Hepatocyte (in vitro differentiated cells): ENCODE measurements at regions not wholly inside any gene's neighbourhood (a gene's known extent, or its start where the extent isn't known, plus 50 kb on each side); places are given as distances from the start of the nearest gene placed in this dataset.

Source experiments
- DNase-seq: peaks from one replicate; pipeline ENCODE4 v3.0.0-alpha.2; 2016; ENCODE audit warnings: low spot score
- H2AFZ ChIP-seq: fragments of 200-600 bp; sonication (generic); 2 replicates; pipeline ENCODE4 v1.6.0; 2016; ENCODE audit warnings: antibody characterized with exemption, mild to moderate bottlenecking
- H3K27ac ChIP-seq: fragments of 200-600 bp; sonication (generic); 2 replicates; pipeline ENCODE4 v1.5.1; 2016; ENCODE audit warnings: mild to moderate bottlenecking
- H3K27me3 ChIP-seq: fragments of 200-600 bp; sonication (generic); 2 replicates; pipeline ENCODE4 v1.6.1; 2016
- H3K36me3 ChIP-seq: fragments of 200-600 bp; sonication (generic); replicated peaks from 2 replicates; pipeline ENCODE4 v1.5.1; 2016; ENCODE audit warnings: low read depth; ENCODE audit not compliant: insufficient read depth
- H3K4me1 ChIP-seq: fragments of 200-600 bp; sonication (generic); 2 replicates; pipeline ENCODE4 v1.5.1; 2016; ENCODE audit warnings: mild to moderate bottlenecking, moderate library complexity; ENCODE audit not compliant: insufficient read depth
- H3K4me2 ChIP-seq: fragments of 200-600 bp; sonication (generic); 2 replicates; pipeline ENCODE4 v1.6.0; 2016
- H3K4me3 ChIP-seq: fragments of 200-600 bp; sonication (generic); 2 replicates; pipeline ENCODE4 v1.5.1; 2016; ENCODE audit warnings: mild to moderate bottlenecking
- H3K79me2 ChIP-seq: fragments of 200-600 bp; sonication (generic); 2 replicates; pipeline ENCODE4 v1.6.0; 2017; ENCODE audit warnings: mild to moderate bottlenecking
- H3K9me2 ChIP-seq: fragments of 200-600 bp; sonication (generic); replicated peaks from 2 replicates; pipeline ENCODE4 v1.6.0; 2017; ENCODE audit warnings: mild to moderate bottlenecking; ENCODE audit not compliant: insufficient read depth
- H3K9me3 ChIP-seq: fragments of 200-600 bp; sonication (generic); 2 replicates; pipeline ENCODE4 v1.5.1; 2016; ENCODE audit warnings: low read depth, mild to moderate bottlenecking
- H4K20me1 ChIP-seq: fragments of 200-600 bp; sonication (generic); 2 replicates; pipeline ENCODE4 v1.6.0; 2016; ENCODE audit warnings: mild to moderate bottlenecking; ENCODE audit not compliant: insufficient read depth, poor library complexity, severe bottlenecking
- CTCF ChIP-seq: fragments of 200-600 bp; sonication (generic); IDR thresholded peaks from 2 replicates; pipeline ENCODE4 v1.5.1; 2016; ENCODE audit warnings: antibody characterized with exemption, mild to moderate bottlenecking; ENCODE audit not compliant: poor library complexity
- EZH2 ChIP-seq: fragments of 200-600 bp; sonication (generic); IDR thresholded peaks from 2 replicates; pipeline ENCODE4 v1.6.1; 2016; ENCODE audit warnings: antibody characterized with exemption, mild to moderate bottlenecking, borderline replicate concordance
- EZH2phosphoT487 ChIP-seq: fragments of 200-600 bp; sonication (generic); IDR thresholded peaks from one replicate; pipeline ENCODE4 v1.6.1; 2018; ENCODE audit warnings: antibody characterized with exemption, mild to moderate bottlenecking, low read depth, moderate library complexity; ENCODE audit not compliant: unreplicated experiment, severe bottlenecking
- WGBS: methylation state at CpG from one replicate; pipeline ENCODE4 v1.1.6; 2016; ENCODE audit warnings: low lambda C conversion rate; ENCODE audit errors: missing lambda C conversion rate; 5-methylcytosine and 5-hydroxymethylcytosine counted together

GRCh38 chr10:14403881-14404623 is 73.3 kb upstream of the FRMD4A start:
- H4K20me1 ChIP-seq: no peaks in the 10 kb centered on the region
- DNase-seq: no peak
- no peak overlapping the region for H3K4me2 ChIP-seq
- no peak overlapping the region for H2AFZ ChIP-seq
- H3K9me2 ChIP-seq: no peaks in the 10 kb centered on the region
- H3K4me3 ChIP-seq: no peak overlapping the region
- 75% methylated on average over 8 of the region's 8 CpGs for WGBS
- peaks cover 3% of the 10 kb centered on the region for H3K4me1 ChIP-seq
- no peaks in the 10 kb centered on the region for H3K9me3 ChIP-seq
- no peaks in the 10 kb centered on the region for H3K27me3 ChIP-seq
- H3K79me2 ChIP-seq: no peaks in the 10 kb centered on the region
- no peak overlapping the region for H3K27ac ChIP-seq
- no peaks in the 10 kb centered on the region for H3K36me3 ChIP-seq
- TF ChIP-seq EZH2phosphoT487 (no peak), EZH2 (no peak), CTCF (no peak)

GRCh38 chr10:14403359-14403758 is 72.6 kb upstream of the FRMD4A start:
- H3K36me3 ChIP-seq: no peaks in the 10 kb centered on the region
- no peak overlapping the region for H3K4me3 ChIP-seq
- H2AFZ ChIP-seq: no peak overlapping the region
- no peaks in the 10 kb centered on the region for H3K9me3 ChIP-seq
- DNase-seq: no peak
- H4K20me1 ChIP-seq: no peaks in the 10 kb centered on the region
- H3K4me1 ChIP-seq: peaks cover 3% of the 10 kb centered on the region
- H3K4me2 ChIP-seq: no peak overlapping the region
- no peaks in the 10 kb centered on the region for H3K27me3 ChIP-seq
- TF ChIP-seq EZH2: no peak
- H3K79me2 ChIP-seq: no peaks in the 10 kb centered on the region
- 56% methylated on average over 6 of the region's 6 CpGs for WGBS
- no peaks in the 10 kb centered on the region for H3K9me2 ChIP-seq
- H3K27ac ChIP-seq: no peak overlapping the region

GRCh38 chr10:14399641-14400040 is 68.9 kb upstream of the FRMD4A start:
- Histone ChIP-seq H3K4me2 (no peak overlapping the region), H2AFZ (no peak overlapping the region), H3K27me3 (no peaks in the 10 kb centered on the region), H3K79me2 (no peaks in the 10 kb centered on the region), H3K27ac (no peak overlapping the region), H3K9me3 (no peaks in the 10 kb centered on the region), H3K4me3 (no peak overlapping the region), H3K36me3 (no peaks in the 10 kb centered on the region), H4K20me1 (no peaks in the 10 kb centered on the region), H3K9me2 (no peaks in the 10 kb centered on the region), H3K4me1 (no peaks in the 10 kb centered on the region)
- no peak for DNase-seq
- WGBS: 88% methylated on average over 3 of the region's 3 CpGs
- TF ChIP-seq CTCF: no peak
- TF ChIP-seq EZH2: no peak
- no peak for TF ChIP-seq EZH2phosphoT487

GRCh38 chr10:14397066-14397465 is 66.3 kb upstream of the FRMD4A start:
- Histone ChIP-seq H3K36me3 (no peaks in the 10 kb centered on the region), H2AFZ (no peak overlapping the region), H3K9me2 (no peaks in the 10 kb centered on the region), H3K4me2 (no peak overlapping the region), H3K79me2 (no peaks in the 10 kb centered on the region), H3K4me1 (no peaks in the 10 kb centered on the region), H4K20me1 (no peaks in the 10 kb centered on the region), H3K27ac (no peak overlapping the region), H3K27me3 (no peaks in the 10 kb centered on the region), H3K9me3 (no peaks in the 10 kb centered on the region), H3K4me3 (no peak overlapping the region)
- TF ChIP-seq EZH2phosphoT487 (no peak), EZH2 (no peak), CTCF (no peak)
- WGBS: 71% methylated on average over 9 of the region's 9 CpGs
- DNase-seq: peak; percentile 20
